ENCODE measurements at regions not wholly inside any gene's neighbourhood (a gene's known extent, or its start where the extent isn't known, plus 50 kb on each side); places are given as distances from the start of the nearest gene placed in this dataset.

GRCh38 chr5:133708331-133708850, 96.0 kb upstream of the FSTL4 start:
- no peak for DNase-seq (ENCODE audit: low spot score)

- no peak for DNase-seq (ENCODE audit: low spot score)
These were observed 95.3 kb upstream of the FSTL4 start for GRCh38 chr5:133707629-133708028.

GRCh38 chr5:133706506-133707430, 94.4 kb upstream of the FSTL4 start:
- no peak for DNase-seq (ENCODE audit: low spot score)

GRCh38 chr5:133705331-133705730, 93.0 kb upstream of the FSTL4 start:
- DNase-seq (ENCODE audit: low spot score), result no peak

- DNase-seq (ENCODE audit: low spot score), result no peak
These were observed 92.1 kb upstream of the FSTL4 start for GRCh38 chr5:133704411-133704810.

- DNase-seq (ENCODE audit: low spot score), result no peak
These were observed 91.6 kb upstream of the FSTL4 start for GRCh38 chr5:133703935-133704334.

GRCh38 chr5:133702791-133703770, 90.7 kb upstream of the FSTL4 start:
- DNase-seq (ENCODE audit: low spot score), result no peak

- no peak for DNase-seq (ENCODE audit: low spot score)
These were observed 89.5 kb upstream of the FSTL4 start for GRCh38 chr5:133701871-133702270.

- no peak for DNase-seq (ENCODE audit: low spot score)
These were observed 87.9 kb upstream of the FSTL4 start for GRCh38 chr5:133700251-133700650.

GRCh38 chr5:133698646-133699526, 86.5 kb upstream of the FSTL4 start:
- DNase-seq (ENCODE audit: low spot score), result no peak

GRCh38 chr5:133698259-133698554, 85.9 kb upstream of the FSTL4 start:
- DNase-seq (ENCODE audit: low spot score), result no peak

GRCh38 chr5:133697536-133698258, 85.4 kb upstream of the FSTL4 start:
- DNase-seq (ENCODE audit: low spot score), result no peak

GRCh38 chr5:133696782-133697507, 84.6 kb upstream of the FSTL4 start:
- DNase-seq (ENCODE audit: low spot score), result no peak

GRCh38 chr5:133696006-133696584, 83.8 kb upstream of the FSTL4 start:
- no peak for DNase-seq (ENCODE audit: low spot score)

GRCh38 chr5:133694181-133694831, 82.0 kb upstream of the FSTL4 start:
- DNase-seq (ENCODE audit: low spot score), result no peak

GRCh38 chr5:133691448-133691847, 79.1 kb upstream of the FSTL4 start:
- DNase-seq (ENCODE audit: low spot score), result no peak

GRCh38 chr5:133690746-133691145, 78.4 kb upstream of the FSTL4 start:
- DNase-seq (ENCODE audit: low spot score), result no peak

- no peak for DNase-seq (ENCODE audit: low spot score)
These were observed 76.0 kb upstream of the FSTL4 start for GRCh38 chr5:133688391-133688790.
